Peyer's patch (tissue), 4 donors: ENCODE measurements at regions not wholly inside any gene's neighbourhood (a gene's known extent, or its start where the extent isn't known, plus 50 kb on each side); places are given as distances from the start of the nearest gene placed in this dataset.

Source experiments
- DNase-seq, 3 donors: peaks; one replicate each; pipeline ENCODE4 v3.0.0-alpha.2; 2017 to 2019
- H3K27ac ChIP-seq, 4 donors: fragments of 200-600 bp; sonication (generic); one replicate each; pipeline ENCODE4 v1.5.1; 2016 to 2019
- H3K27me3 ChIP-seq, 2 donors: fragments of 200-600 bp; sonication (generic); one replicate each; pipeline ENCODE4 v1.5.1; 2019
- H3K36me3 ChIP-seq, 3 donors: fragments of 200-600 bp; sonication (generic); one replicate each; pipeline ENCODE4 v1.5.1; 2016 to 2019
- H3K4me1 ChIP-seq, 4 donors: fragments of 200-600 bp; sonication (generic); one replicate each; pipeline ENCODE4 v1.5.1; 2016 to 2019
- H3K4me3 ChIP-seq, 4 donors: fragments of 200-600 bp; sonication (generic); 1 replicate in 3 of 4; 2 replicates in 1 of 4; pipeline ENCODE4 v1.5.1; 2016 to 2019; ENCODE audit warnings: mild to moderate bottlenecking in 1 of 4
- H3K9me3 ChIP-seq, 4 donors: fragments of 200-600 bp; sonication (generic); one replicate each; pipeline ENCODE4 v1.5.1; 2016 to 2019; ENCODE audit warnings: mild to moderate bottlenecking in 1 of 4
- POLR2A ChIP-seq, 2 donors: fragments of 450-650 bp; IDR thresholded peaks; one replicate each; pipeline ENCODE4 v1.5.1; 2017; ENCODE audit warnings: antibody characterized with exemption in 2 of 2, mild to moderate bottlenecking in 2 of 2, moderate library complexity in 2 of 2
- TF ChIP-seq, protein P1 (sequence below), 6 experiments: fragments of 450-650 bp in 4 of 6; fragments of 200-600 bp in 2 of 6; sonication (generic) in 1 of 6; IDR thresholded peaks; one replicate each; pipeline ENCODE4 v1.5.1; 2017 to 2019; ENCODE audit warnings: antibody characterized with exemption in 6 of 6, mild to moderate bottlenecking in 3 of 6, moderate library complexity in 1 of 6

DNA sequence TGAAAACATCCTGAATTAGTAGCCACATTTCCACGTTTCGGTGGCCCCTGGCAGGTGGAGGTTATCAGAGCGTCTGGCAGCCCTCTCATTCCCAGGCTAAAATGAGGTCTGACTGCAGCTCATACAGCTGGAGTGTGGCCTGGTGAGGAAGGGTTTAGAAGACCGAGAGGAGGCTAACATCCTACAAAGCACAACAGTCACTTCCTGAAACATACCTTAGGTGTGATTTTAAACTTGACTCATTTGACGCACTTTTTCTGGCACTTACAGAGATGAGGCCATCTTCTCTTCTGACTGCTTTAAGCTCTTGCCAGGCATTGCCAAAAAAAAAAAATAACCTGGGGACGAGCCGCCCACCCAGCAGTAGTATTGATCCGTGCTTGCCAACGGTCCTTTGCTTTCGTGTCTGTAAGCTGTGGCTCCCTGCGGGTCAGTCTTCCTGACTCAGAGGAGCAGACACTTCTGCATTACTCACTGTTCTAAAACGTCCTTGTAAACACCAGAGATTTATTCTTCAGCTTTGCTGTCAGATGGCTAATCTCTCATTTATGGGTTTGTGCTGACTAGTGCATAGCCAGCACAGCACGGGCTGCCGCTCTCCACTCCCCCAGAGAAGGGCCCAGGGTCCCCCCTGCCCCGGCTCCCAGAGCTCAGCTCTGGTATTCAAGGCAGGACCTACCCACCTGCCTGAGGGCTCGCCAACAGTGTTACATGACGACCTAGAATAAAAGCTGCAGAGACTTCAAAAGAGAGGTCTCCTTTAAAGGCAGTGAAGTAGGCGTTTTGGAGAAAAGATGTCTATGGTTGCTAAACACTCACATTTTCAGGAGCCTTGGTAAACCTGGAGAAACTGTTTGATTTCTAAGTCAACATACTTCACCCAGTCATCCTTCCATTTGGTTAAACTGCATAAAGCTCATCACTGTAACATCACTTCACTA is 78.5 kb upstream of the FRMD1 start:
- DNase-seq, result no peak
- no peak overlapping the region for H3K27ac ChIP-seq
- no peak for TF ChIP-seq POLR2A (IDR thresholded peaks at IDR 0.05)

DNA sequence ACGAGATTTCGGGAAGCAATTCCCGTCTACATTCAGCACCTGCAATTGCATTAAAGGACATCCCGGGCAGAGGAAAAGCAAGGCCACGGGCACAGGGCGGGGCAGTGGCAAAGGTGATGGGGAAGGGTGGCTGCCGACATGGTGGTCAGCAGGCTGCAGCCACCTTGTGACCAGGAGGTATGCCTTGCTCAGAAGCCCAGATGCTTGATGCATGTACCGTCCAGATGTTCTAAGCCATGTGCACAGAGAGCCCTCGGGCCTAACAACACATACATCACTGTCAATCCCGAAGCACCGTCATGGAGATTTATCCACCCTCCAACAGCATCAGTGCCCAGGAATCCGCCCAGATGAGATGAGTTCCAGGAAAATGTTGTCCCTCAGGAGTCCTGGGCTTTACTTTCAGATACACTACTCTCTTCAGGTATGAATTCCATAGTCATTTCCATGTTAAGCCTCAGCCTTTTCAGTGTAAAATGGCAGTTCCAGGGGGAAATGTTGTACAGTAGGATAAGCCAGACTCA is 77.8 kb upstream of the FRMD1 start:
- DNase-seq, result no peak
- no peaks in the 10 kb centered on the region for H3K4me1 ChIP-seq
- H3K27ac ChIP-seq, result no peak overlapping the region
- no peak overlapping the region for H3K4me3 ChIP-seq
- H3K36me3 ChIP-seq, result no peaks in the 10 kb centered on the region
- no peaks in the 10 kb centered on the region for H3K27me3 ChIP-seq
- TF ChIP-seq, protein P1, sequence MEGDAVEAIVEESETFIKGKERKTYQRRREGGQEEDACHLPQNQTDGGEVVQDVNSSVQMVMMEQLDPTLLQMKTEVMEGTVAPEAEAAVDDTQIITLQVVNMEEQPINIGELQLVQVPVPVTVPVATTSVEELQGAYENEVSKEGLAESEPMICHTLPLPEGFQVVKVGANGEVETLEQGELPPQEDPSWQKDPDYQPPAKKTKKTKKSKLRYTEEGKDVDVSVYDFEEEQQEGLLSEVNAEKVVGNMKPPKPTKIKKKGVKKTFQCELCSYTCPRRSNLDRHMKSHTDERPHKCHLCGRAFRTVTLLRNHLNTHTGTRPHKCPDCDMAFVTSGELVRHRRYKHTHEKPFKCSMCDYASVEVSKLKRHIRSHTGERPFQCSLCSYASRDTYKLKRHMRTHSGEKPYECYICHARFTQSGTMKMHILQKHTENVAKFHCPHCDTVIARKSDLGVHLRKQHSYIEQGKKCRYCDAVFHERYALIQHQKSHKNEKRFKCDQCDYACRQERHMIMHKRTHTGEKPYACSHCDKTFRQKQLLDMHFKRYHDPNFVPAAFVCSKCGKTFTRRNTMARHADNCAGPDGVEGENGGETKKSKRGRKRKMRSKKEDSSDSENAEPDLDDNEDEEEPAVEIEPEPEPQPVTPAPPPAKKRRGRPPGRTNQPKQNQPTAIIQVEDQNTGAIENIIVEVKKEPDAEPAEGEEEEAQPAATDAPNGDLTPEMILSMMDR (IDR thresholded peaks at IDR 0.05), result no peak
- TF ChIP-seq POLR2A (IDR thresholded peaks at IDR 0.05), result no peak
- H3K9me3 ChIP-seq, result no peaks in the 10 kb centered on the region

More for the DNA sequence above, 78.5 kb upstream of the FRMD1 start:
- no peaks in the 10 kb centered on the region for H3K4me1 ChIP-seq
- H3K9me3 ChIP-seq, result no peaks in the 10 kb centered on the region
- H3K27me3 ChIP-seq, result no peaks in the 10 kb centered on the region
- H3K36me3 ChIP-seq, result no peaks in the 10 kb centered on the region
- H3K4me3 ChIP-seq, result no peak overlapping the region

DNA sequence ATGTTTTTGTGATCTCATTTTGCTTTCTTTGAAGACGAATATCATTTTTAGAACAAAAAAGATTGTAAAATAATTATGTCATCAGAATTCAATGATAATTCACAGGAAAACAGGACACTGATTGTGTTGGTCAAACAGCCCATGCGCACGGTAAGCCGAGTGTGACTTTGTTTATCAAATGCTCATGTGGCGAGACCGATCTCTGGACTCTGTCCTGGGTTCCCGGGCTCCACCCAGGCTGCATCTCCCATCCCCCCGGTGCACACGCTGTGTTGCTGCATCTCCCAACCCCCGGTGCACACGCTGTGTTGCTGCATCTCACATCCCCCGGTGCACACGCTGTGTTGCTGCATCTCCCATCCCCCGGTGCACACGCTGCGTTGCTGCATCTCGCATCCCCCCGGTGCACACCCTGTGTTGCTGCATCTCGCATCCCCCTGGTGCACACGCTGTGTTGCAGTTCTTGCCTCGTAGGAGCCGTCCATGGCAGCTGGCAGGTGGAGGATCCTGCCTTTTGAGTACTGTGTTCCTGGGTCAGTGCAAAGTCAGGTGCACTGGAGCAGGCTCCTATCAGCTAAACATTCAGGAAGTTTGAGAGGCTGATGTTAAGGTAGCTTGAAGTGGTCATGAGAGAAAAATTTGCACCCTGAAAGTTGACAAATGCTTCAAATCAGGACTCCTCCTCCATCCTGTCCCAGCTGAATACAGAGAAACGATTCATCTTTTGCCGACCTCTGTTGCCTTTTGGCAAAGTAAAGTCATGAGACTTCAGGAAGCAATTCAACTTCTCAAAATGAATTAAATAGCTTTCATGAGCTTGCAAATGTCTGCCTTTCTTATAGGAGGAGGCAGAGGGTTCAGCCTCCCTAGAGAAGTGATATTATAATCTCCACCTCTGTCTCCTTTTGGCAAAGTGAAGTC is 77.1 kb upstream of the FRMD1 start:
- TF ChIP-seq POLR2A (IDR thresholded peaks at IDR 0.05), result no peak
- TF ChIP-seq, protein P1 (IDR thresholded peaks at IDR 0.05), result no peak
- Histone ChIP-seq H3K36me3 (no peaks in the 10 kb centered on the region), H3K4me3 (no peak overlapping the region), H3K27me3 (no peaks in the 10 kb centered on the region), H3K27ac (no peak overlapping the region), H3K9me3 (no peaks in the 10 kb centered on the region), H3K4me1 (no peaks in the 10 kb centered on the region)
- DNase-seq, result no peak

DNA sequence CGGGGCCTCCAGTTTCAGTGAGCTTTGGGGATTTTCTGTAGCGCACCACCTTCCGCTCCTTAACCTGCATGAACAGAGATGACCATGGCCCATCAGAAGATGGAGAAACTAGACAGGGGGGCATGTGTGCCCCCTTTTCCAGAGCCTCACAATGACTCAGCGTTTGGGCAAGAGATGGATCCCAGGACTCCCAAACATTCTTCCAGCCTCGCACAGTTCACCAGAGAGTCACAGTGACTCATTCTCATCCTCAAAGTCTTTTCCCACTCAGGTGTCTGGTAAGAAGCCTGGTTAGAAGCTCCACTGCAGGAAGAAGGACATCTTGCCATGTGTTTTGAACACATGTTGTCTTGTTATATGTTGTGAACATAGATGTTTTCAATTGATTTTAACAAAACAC is 76.2 kb upstream of the FRMD1 start:
- no peaks in the 10 kb centered on the region for H3K27me3 ChIP-seq
- H3K27ac ChIP-seq, result no peak overlapping the region
- no peak for DNase-seq
- H3K4me3 ChIP-seq, result no peak overlapping the region
- TF ChIP-seq, protein P1 (IDR thresholded peaks at IDR 0.05), result no peak
- no peak for TF ChIP-seq POLR2A (IDR thresholded peaks at IDR 0.05)
- H3K36me3 ChIP-seq, result no peaks in the 10 kb centered on the region
- H3K9me3 ChIP-seq, result no peaks in the 10 kb centered on the region
- H3K4me1 ChIP-seq, result no peaks in the 10 kb centered on the region

GRCh38 chr6:168154263-168154917 is 75.4 kb upstream of the FRMD1 start:
- no peaks in the 10 kb centered on the region for H3K4me1 ChIP-seq
- no peaks in the 10 kb centered on the region for H3K36me3 ChIP-seq
- H3K4me3 ChIP-seq, result no peak overlapping the region
- TF ChIP-seq POLR2A (IDR thresholded peaks at IDR 0.05), result no peak
- no peaks in the 10 kb centered on the region for H3K9me3 ChIP-seq
- no peak for DNase-seq
- no peak overlapping the region for H3K27ac ChIP-seq
- H3K27me3 ChIP-seq, result no peaks in the 10 kb centered on the region

DNA sequence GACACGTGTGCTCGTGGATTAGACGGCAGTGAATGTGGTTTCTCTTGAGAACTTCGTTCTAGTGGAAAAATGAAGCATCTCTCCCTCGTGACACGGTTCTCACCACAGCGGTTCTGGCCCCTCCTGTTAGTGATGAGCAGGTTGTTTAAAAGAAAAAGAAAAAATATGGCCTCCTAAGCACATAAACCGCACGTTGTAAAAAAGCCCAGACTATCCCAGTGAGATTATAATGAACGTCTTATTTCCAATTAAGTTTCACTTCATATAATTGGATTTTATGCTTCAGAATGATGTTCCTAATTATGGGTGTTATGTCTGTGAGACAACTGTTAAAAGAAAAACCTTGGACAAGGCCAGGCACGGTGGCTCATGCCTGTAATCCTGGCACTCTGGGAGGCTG is 74.5 kb upstream of the FRMD1 start:
- Histone ChIP-seq H3K9me3 (no peaks in the 10 kb centered on the region), H3K4me1 (no peaks in the 10 kb centered on the region), H3K27ac (no peak overlapping the region), H3K27me3 (no peaks in the 10 kb centered on the region), H3K36me3 (no peaks in the 10 kb centered on the region), H3K4me3 (no peak overlapping the region)
- TF ChIP-seq, protein P1 (IDR thresholded peaks at IDR 0.05), result no peak
- no peak for TF ChIP-seq POLR2A (IDR thresholded peaks at IDR 0.05)
- DNase-seq, result no peak
